ENCODE measurements at regions not wholly inside any gene's neighbourhood (a gene's known extent, or its start where the extent isn't known, plus 50 kb on each side); places are given as distances from the start of the nearest gene placed in this dataset.
"Not testable (repeated sequence)": the region's sequence is repeated elsewhere in the genome, so short reads cannot be mapped to it uniquely, and the experiment has no call there.

DNA sequence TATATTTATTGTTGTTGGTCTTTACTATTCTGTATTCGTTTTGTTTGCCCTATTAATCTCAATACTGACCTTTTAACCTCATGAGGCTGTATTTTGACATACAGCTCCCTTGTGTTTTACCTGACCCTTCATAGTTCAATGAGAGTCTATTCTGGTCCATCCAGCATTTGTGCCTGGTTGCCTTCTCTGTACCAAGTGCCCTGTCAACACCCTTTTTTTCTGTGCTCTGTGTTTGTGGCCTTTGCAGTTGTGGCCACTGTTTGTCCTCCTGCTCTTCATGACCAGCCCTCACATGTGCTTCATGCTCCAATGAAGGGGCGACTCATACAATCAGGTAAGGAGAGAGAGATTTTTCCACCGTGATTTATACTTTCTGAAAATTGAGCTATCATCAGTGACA, 368.2 kb downstream of the IL20RB start:
- DNase-seq (ENCODE audit: extremely low read depth, insufficient read length) = no peak
- H3K36me3 ChIP-seq (ENCODE audit: control insufficient read depth, insufficient read depth, low read length) = no peaks in the 10 kb centered on the region
- peak overlapping the region; percentile 61 for H3K4me3 ChIP-seq (replicated peaks; ENCODE audit: low read depth, low read length)
- no peak for TF ChIP-seq CTCF (IDR thresholded peaks at IDR 0.05; ENCODE audit: insufficient read depth, low read length, poor library complexity, severe bottlenecking)
- no peaks in the 10 kb centered on the region for H3K27me3 ChIP-seq (replicated peaks; ENCODE audit: control insufficient read depth, insufficient read depth, low read length)

- no peak overlapping the region for H3K4me3 ChIP-seq (replicated peaks; ENCODE audit: low read depth, low read length)
- no peak for TF ChIP-seq CTCF (IDR thresholded peaks at IDR 0.05; ENCODE audit: insufficient read depth, low read length, poor library complexity, severe bottlenecking)
- DNase-seq (ENCODE audit: extremely low read depth, insufficient read length) = no peak
- no peaks in the 10 kb centered on the region for H3K36me3 ChIP-seq (ENCODE audit: control insufficient read depth, insufficient read depth, low read length)
- H3K27me3 ChIP-seq (replicated peaks; ENCODE audit: control insufficient read depth, insufficient read depth, low read length) = no peaks in the 10 kb centered on the region
These were observed 371.8 kb downstream of the IL20RB start for GRCh38 chr3:137329594-137329993.

DNA sequence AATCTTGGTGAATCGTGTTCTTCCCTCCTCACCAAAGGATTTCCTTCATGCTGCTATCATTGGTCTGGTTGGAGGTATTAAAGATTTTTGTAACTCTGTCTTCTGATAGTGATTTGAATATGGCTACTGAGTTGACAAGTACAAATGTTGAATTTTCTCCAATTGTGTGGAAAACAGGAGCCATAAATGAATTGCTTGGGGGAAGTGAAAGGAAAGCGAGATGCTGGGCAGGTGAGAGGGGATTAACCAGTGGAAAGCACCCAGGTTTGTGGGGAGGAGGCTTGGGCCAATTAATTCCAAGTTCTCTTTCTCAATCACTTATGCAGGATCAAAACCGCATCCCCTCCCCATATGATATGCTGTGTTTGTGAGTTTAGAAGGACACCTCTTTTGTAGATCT, 372.5 kb downstream of the IL20RB start:
- H3K36me3 ChIP-seq (ENCODE audit: control insufficient read depth, insufficient read depth, low read length) = no peaks in the 10 kb centered on the region
- peak; percentile 45 for DNase-seq (ENCODE audit: extremely low read depth, insufficient read length)
- H3K27me3 ChIP-seq (replicated peaks; ENCODE audit: control insufficient read depth, insufficient read depth, low read length) = no peaks in the 10 kb centered on the region
- TF ChIP-seq CTCF (IDR thresholded peaks at IDR 0.05; ENCODE audit: insufficient read depth, low read length, poor library complexity, severe bottlenecking) = no peak
- H3K4me3 ChIP-seq (replicated peaks; ENCODE audit: low read depth, low read length) = peak overlapping the region; percentile 36

GRCh38 chr3:137332297-137332696, 374.5 kb downstream of the IL20RB start:
- TF ChIP-seq CTCF (IDR thresholded peaks at IDR 0.05; ENCODE audit: insufficient read depth, low read length, poor library complexity, severe bottlenecking) = no peak
- Histone ChIP-seq H3K36me3 (ENCODE audit: control insufficient read depth, insufficient read depth, low read length) (no peaks in the 10 kb centered on the region), H3K27me3 (replicated peaks; ENCODE audit: control insufficient read depth, insufficient read depth, low read length) (no peaks in the 10 kb centered on the region), H3K4me3 (replicated peaks; ENCODE audit: low read depth, low read length) (no peak overlapping the region)
- peak; percentile 54 for DNase-seq (ENCODE audit: extremely low read depth, insufficient read length)

- no peaks in the 10 kb centered on the region for H3K27me3 ChIP-seq (replicated peaks; ENCODE audit: control insufficient read depth, insufficient read depth, low read length)
- no peaks in the 10 kb centered on the region for H3K36me3 ChIP-seq (ENCODE audit: control insufficient read depth, insufficient read depth, low read length)
- no peak for TF ChIP-seq CTCF (IDR thresholded peaks at IDR 0.05; ENCODE audit: insufficient read depth, low read length, poor library complexity, severe bottlenecking)
- no peak overlapping the region for H3K4me3 ChIP-seq (replicated peaks; ENCODE audit: low read depth, low read length)
- DNase-seq (ENCODE audit: extremely low read depth, insufficient read length) = no peak
These were observed 377.7 kb downstream of the IL20RB start for GRCh38 chr3:137335478-137335877.

DNA sequence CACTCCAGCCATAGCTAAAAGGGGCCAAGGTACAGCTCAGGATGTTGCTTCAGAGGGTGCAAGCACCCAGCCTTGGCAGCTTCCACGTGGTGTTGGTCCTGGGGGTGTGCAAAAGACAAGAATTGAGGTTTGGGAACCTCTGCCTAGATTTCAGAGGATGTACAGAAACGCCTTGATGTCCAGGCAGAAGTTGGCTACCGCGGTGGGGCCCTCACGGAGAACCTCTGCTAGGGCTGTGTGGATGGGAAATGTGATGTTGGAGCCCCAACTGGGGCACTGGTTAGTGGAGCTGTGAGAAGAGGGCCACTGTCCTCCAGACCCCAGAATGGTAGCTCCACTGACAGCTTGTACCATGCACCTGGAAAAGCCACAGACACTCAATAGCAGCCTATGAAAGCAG, 380.6 kb downstream of the IL20RB start:
- not testable (repeated sequence) for H3K27me3 ChIP-seq (replicated peaks; ENCODE audit: control insufficient read depth, insufficient read depth, low read length); H3K36me3 ChIP-seq (ENCODE audit: control insufficient read depth, insufficient read depth, low read length); DNase-seq (ENCODE audit: extremely low read depth, insufficient read length); H3K4me3 ChIP-seq (replicated peaks; ENCODE audit: low read depth, low read length)

Measured in GM06990 (cell line).